Stimulated activated memory B cell treated with anti-CD40 and anti-IgM and Interleukin-4, amounts not matched to agents 10 μg/mL and 1 μg/mL and 100 μg/mL, for 72 hours (primary cell): ENCODE measurements at regions not wholly inside any gene's neighbourhood (a gene's known extent, or its start where the extent isn't known, plus 50 kb on each side); places are given as distances from the start of the nearest gene placed in this dataset.
"Not testable (repeated sequence)": the region's sequence is repeated elsewhere in the genome, so short reads cannot be mapped to it uniquely, and the experiment has no call there.

Experiments used
- ATAC-seq: fragments of 150-1000 bp; cut with Tn5 transposase; 2 replicates; pipeline ENCODE4 v1.10.0; 2021
- H3K27ac Mint-ChIP-seq: one replicate; pipeline ENCODE4 v1.8.0; 2022; ENCODE audit warnings: mild to moderate bottlenecking, mixed read lengths
- H3K27me3 Mint-ChIP-seq: one replicate; pipeline ENCODE4 v1.8.0; 2022; ENCODE audit warnings: mixed read lengths
- H3K36me3 Mint-ChIP-seq: one replicate; pipeline ENCODE4 v1.8.0; 2022; ENCODE audit warnings: mixed read lengths
- H3K4me1 Mint-ChIP-seq: one replicate; pipeline ENCODE4 v1.8.0; 2022; ENCODE audit warnings: mixed read lengths
- H3K4me3 Mint-ChIP-seq: one replicate; pipeline ENCODE4 v1.8.0; 2022; ENCODE audit warnings: mild to moderate bottlenecking, moderate library complexity, mixed read lengths
- H3K9me3 Mint-ChIP-seq: one replicate; pipeline ENCODE4 v1.8.0; 2022; ENCODE audit warnings: mixed read lengths

GRCh38 chr7:84941936-84942335, 244.9 kb downstream of the SEMA3D start:
- no peaks in the 10 kb centered on the region for H3K27me3 Mint-ChIP-seq
- H3K9me3 Mint-ChIP-seq = peaks cover 6% of the 10 kb centered on the region
- no peak overlapping the region for H3K4me3 Mint-ChIP-seq
- H3K27ac Mint-ChIP-seq = no peak overlapping the region
- H3K36me3 Mint-ChIP-seq = no peaks in the 10 kb centered on the region
- H3K4me1 Mint-ChIP-seq = no peaks in the 10 kb centered on the region
- ATAC-seq = no peak

GRCh38 chr7:84941291-84941690, 245.6 kb downstream of the SEMA3D start:
- Mint-ChIP-seq H3K27me3 (no peaks in the 10 kb centered on the region), H3K36me3 (no peaks in the 10 kb centered on the region), H3K4me1 (no peaks in the 10 kb centered on the region), H3K27ac (no peak overlapping the region), H3K4me3 (no peak overlapping the region), H3K9me3 (peaks cover 6% of the 10 kb centered on the region)
- ATAC-seq = no peak

- H3K4me3 Mint-ChIP-seq = no peak overlapping the region
- H3K27me3 Mint-ChIP-seq = no peaks in the 10 kb centered on the region
- H3K4me1 Mint-ChIP-seq = no peaks in the 10 kb centered on the region
- peaks cover 6% of the 10 kb centered on the region for H3K9me3 Mint-ChIP-seq
- no peak overlapping the region for H3K27ac Mint-ChIP-seq
- no peaks in the 10 kb centered on the region for H3K36me3 Mint-ChIP-seq
- ATAC-seq = peak; percentile 75
Observed at GRCh38 chr7:84939888-84940287, 247.0 kb downstream of the SEMA3D start.

- no peaks in the 10 kb centered on the region for H3K27me3 Mint-ChIP-seq
- H3K36me3 Mint-ChIP-seq = no peaks in the 10 kb centered on the region
- ATAC-seq = peak; percentile 47
- no peak overlapping the region for H3K27ac Mint-ChIP-seq
- H3K4me3 Mint-ChIP-seq = no peak overlapping the region
- peaks cover 7% of the 10 kb centered on the region for H3K9me3 Mint-ChIP-seq
- no peaks in the 10 kb centered on the region for H3K4me1 Mint-ChIP-seq
Observed at GRCh38 chr7:84939442-84939841, 247.4 kb downstream of the SEMA3D start.

- ATAC-seq = no peak
- no peaks in the 10 kb centered on the region for H3K27me3 Mint-ChIP-seq
- no peak overlapping the region for H3K27ac Mint-ChIP-seq
- peaks cover 7% of the 10 kb centered on the region for H3K9me3 Mint-ChIP-seq
- no peaks in the 10 kb centered on the region for H3K4me1 Mint-ChIP-seq
- no peaks in the 10 kb centered on the region for H3K36me3 Mint-ChIP-seq
- H3K4me3 Mint-ChIP-seq = no peak overlapping the region
Observed at GRCh38 chr7:84924353-84924752, 262.5 kb downstream of the SEMA3D start.

GRCh38 chr7:84923348-84923747, 263.5 kb downstream of the SEMA3D start:
- no peaks in the 10 kb centered on the region for H3K36me3 Mint-ChIP-seq
- H3K27ac Mint-ChIP-seq = no peak overlapping the region
- no peak overlapping the region for H3K4me3 Mint-ChIP-seq
- ATAC-seq = no peak
- no peaks in the 10 kb centered on the region for H3K4me1 Mint-ChIP-seq
- peaks cover 7% of the 10 kb centered on the region for H3K9me3 Mint-ChIP-seq
- no peaks in the 10 kb centered on the region for H3K27me3 Mint-ChIP-seq

- H3K27me3 Mint-ChIP-seq = no peaks in the 10 kb centered on the region
- peaks cover 7% of the 10 kb centered on the region for H3K9me3 Mint-ChIP-seq
- no peaks in the 10 kb centered on the region for H3K4me1 Mint-ChIP-seq
- no peaks in the 10 kb centered on the region for H3K36me3 Mint-ChIP-seq
- no peak overlapping the region for H3K4me3 Mint-ChIP-seq
- no peak overlapping the region for H3K27ac Mint-ChIP-seq
- ATAC-seq = no peak
Observed at GRCh38 chr7:84921154-84921553, 265.7 kb downstream of the SEMA3D start.

- H3K27ac Mint-ChIP-seq = not testable (repeated sequence)
Observed at GRCh38 chr7:84916973-84917372, 269.9 kb downstream of the SEMA3D start.

GRCh38 chr7:84916161-84916560, 270.7 kb downstream of the SEMA3D start:
- no peaks in the 10 kb centered on the region for H3K36me3 Mint-ChIP-seq
- no peak overlapping the region for H3K27ac Mint-ChIP-seq
- H3K27me3 Mint-ChIP-seq = no peaks in the 10 kb centered on the region
- H3K4me3 Mint-ChIP-seq = no peak overlapping the region
- no peak for ATAC-seq
- H3K4me1 Mint-ChIP-seq = no peaks in the 10 kb centered on the region
- peaks cover 7% of the 10 kb centered on the region for H3K9me3 Mint-ChIP-seq

More at GRCh38 chr7:84916973-84917372, 269.9 kb downstream of the SEMA3D start:
- H3K36me3 Mint-ChIP-seq, H3K9me3 Mint-ChIP-seq, H3K4me3 Mint-ChIP-seq, H3K27me3 Mint-ChIP-seq, H3K4me1 Mint-ChIP-seq, ATAC-seq: not testable (repeated sequence)

- no peak for ATAC-seq
Observed at GRCh38 chr7:84914598-84914997, 272.3 kb downstream of the SEMA3D start.

GRCh38 chr7:84913731-84914130, 273.1 kb downstream of the SEMA3D start:
- Mint-ChIP-seq H3K4me3 (no peak overlapping the region), H3K9me3 (no peaks in the 10 kb centered on the region)
- no peak for ATAC-seq

More at GRCh38 chr7:84914598-84914997, 272.3 kb downstream of the SEMA3D start:
- no peaks in the 10 kb centered on the region for H3K36me3 Mint-ChIP-seq
- no peaks in the 10 kb centered on the region for H3K9me3 Mint-ChIP-seq
- no peaks in the 10 kb centered on the region for H3K27me3 Mint-ChIP-seq
- H3K4me1 Mint-ChIP-seq = no peaks in the 10 kb centered on the region
- no peak overlapping the region for H3K4me3 Mint-ChIP-seq
- no peak overlapping the region for H3K27ac Mint-ChIP-seq

GRCh38 chr7:84912993-84913635, 273.7 kb downstream of the SEMA3D start:
- no peaks in the 10 kb centered on the region for H3K36me3 Mint-ChIP-seq
- no peak overlapping the region for H3K27ac Mint-ChIP-seq
- H3K4me3 Mint-ChIP-seq = no peak overlapping the region
- ATAC-seq = no peak
- H3K4me1 Mint-ChIP-seq = no peaks in the 10 kb centered on the region
- H3K27me3 Mint-ChIP-seq = no peaks in the 10 kb centered on the region
- no peaks in the 10 kb centered on the region for H3K9me3 Mint-ChIP-seq

More at GRCh38 chr7:84913731-84914130, 273.1 kb downstream of the SEMA3D start:
- no peaks in the 10 kb centered on the region for H3K36me3 Mint-ChIP-seq
- no peaks in the 10 kb centered on the region for H3K4me1 Mint-ChIP-seq
- no peaks in the 10 kb centered on the region for H3K27me3 Mint-ChIP-seq
- H3K27ac Mint-ChIP-seq = no peak overlapping the region

GRCh38 chr7:84912537-84912936, 274.3 kb downstream of the SEMA3D start:
- no peaks in the 10 kb centered on the region for H3K36me3 Mint-ChIP-seq
- ATAC-seq = no peak
- H3K4me1 Mint-ChIP-seq = no peaks in the 10 kb centered on the region
- H3K27me3 Mint-ChIP-seq = no peaks in the 10 kb centered on the region
- no peak overlapping the region for H3K27ac Mint-ChIP-seq
- H3K4me3 Mint-ChIP-seq = no peak overlapping the region
- H3K9me3 Mint-ChIP-seq = no peaks in the 10 kb centered on the region

GRCh38 chr7:84912018-84912417, 274.8 kb downstream of the SEMA3D start:
- H3K27ac Mint-ChIP-seq = no peak overlapping the region
- no peaks in the 10 kb centered on the region for H3K27me3 Mint-ChIP-seq
- no peak overlapping the region for H3K4me3 Mint-ChIP-seq
- no peaks in the 10 kb centered on the region for H3K4me1 Mint-ChIP-seq
- no peaks in the 10 kb centered on the region for H3K36me3 Mint-ChIP-seq
- ATAC-seq = no peak
- H3K9me3 Mint-ChIP-seq = no peaks in the 10 kb centered on the region

GRCh38 chr7:84911077-84911476, 275.8 kb downstream of the SEMA3D start:
- no peaks in the 10 kb centered on the region for H3K36me3 Mint-ChIP-seq
- no peaks in the 10 kb centered on the region for H3K27me3 Mint-ChIP-seq
- no peak overlapping the region for H3K4me3 Mint-ChIP-seq
- no peaks in the 10 kb centered on the region for H3K9me3 Mint-ChIP-seq
- H3K4me1 Mint-ChIP-seq = no peaks in the 10 kb centered on the region
- H3K27ac Mint-ChIP-seq = no peak overlapping the region
- ATAC-seq = no peak

GRCh38 chr7:84910322-84910721, 276.5 kb downstream of the SEMA3D start:
- not testable (repeated sequence) for H3K36me3 Mint-ChIP-seq, H3K9me3 Mint-ChIP-seq, H3K4me3 Mint-ChIP-seq, H3K27me3 Mint-ChIP-seq, H3K27ac Mint-ChIP-seq, ATAC-seq, H3K4me1 Mint-ChIP-seq
